ENCODE measurements at regions not wholly inside any gene's neighbourhood (a gene's known extent, or its start where the extent isn't known, plus 50 kb on each side); places are given as distances from the start of the nearest gene placed in this dataset.
"Not testable (repeated sequence)": the region's sequence is repeated elsewhere in the genome, so short reads cannot be mapped to it uniquely, and the experiment has no call there.

- in situ Hi-C loops (cut with MboI; ENCODE audit: low sequenced_read_pairs) = no loop called here
- no peak for DNase-seq (ENCODE audit: low spot score in 2 of 2)
- H3K4me1 ChIP-seq = no peaks in the 10 kb centered on the region
- no peaks in the 10 kb centered on the region for H3K9me3 ChIP-seq
- H3K36me3 ChIP-seq (replicated peaks) = no peaks in the 10 kb centered on the region
- H3K4me3 ChIP-seq = no peak overlapping the region
- H3K27me3 ChIP-seq (ENCODE audit: low read depth) = no peaks in the 10 kb centered on the region; the same call in 1 of the 2 replicates
These were observed 186.2 kb downstream of the RCHY1 start for GRCh38 chr4:75327804-75328512.

GRCh38 chr4:75325318-75325979, 188.8 kb downstream of the RCHY1 start:
- DNase-seq (ENCODE audit: low spot score in 2 of 2) = no peak
- in situ Hi-C loops (cut with MboI; ENCODE audit: low sequenced_read_pairs) = no loop called here
- H3K27me3 ChIP-seq (ENCODE audit: low read depth) = no peaks in the 10 kb centered on the region; the same call in 1 of the 2 replicates

GRCh38 chr4:75321484-75321883, 192.7 kb downstream of the RCHY1 start:
- DNase-seq (ENCODE audit: low spot score in 2 of 2) = no peak
- Histone ChIP-seq H3K9me3 (0 out of 2 replicates have a peak, but pooled peaks cover 3% of the 10 kb centered on the region), H3K4me3 (no peak overlapping the region), H3K27me3 (ENCODE audit: low read depth) (no peaks in the 10 kb centered on the region; the same call in 1 of the 2 replicates), H3K36me3 (replicated peaks) (no peaks in the 10 kb centered on the region), H3K4me1 (no peaks in the 10 kb centered on the region)
- in situ Hi-C loops (cut with MboI; ENCODE audit: low sequenced_read_pairs) = no loop called here

More at GRCh38 chr4:75325318-75325979, 188.8 kb downstream of the RCHY1 start:
- Histone ChIP-seq H3K36me3 (replicated peaks) (no peaks in the 10 kb centered on the region), H3K4me1 (no peaks in the 10 kb centered on the region), H3K9me3 (no peaks in the 10 kb centered on the region), H3K4me3 (no peak overlapping the region)

GRCh38 chr4:75317641-75318040, 196.6 kb downstream of the RCHY1 start:
- DNase-seq (ENCODE audit: low spot score in 2 of 2); H3K27me3 ChIP-seq (ENCODE audit: low read depth); H3K4me3 ChIP-seq; H3K9me3 ChIP-seq; H3K36me3 ChIP-seq (replicated peaks); in situ Hi-C loops (cut with MboI; ENCODE audit: low sequenced_read_pairs); H3K4me1 ChIP-seq: not testable (repeated sequence)

- in situ Hi-C loops (cut with MboI; ENCODE audit: low sequenced_read_pairs) = no loop called here
- Histone ChIP-seq H3K27me3 (ENCODE audit: low read depth) (no peaks in the 10 kb centered on the region; the same call in 1 of the 2 replicates), H3K36me3 (replicated peaks) (no peaks in the 10 kb centered on the region), H3K9me3 (no peaks in the 10 kb centered on the region), H3K4me1 (peaks cover 3% of the 10 kb centered on the region; the same call in 1 of the 2 replicates), H3K4me3 (no peak overlapping the region)
- DNase-seq (ENCODE audit: low spot score in 2 of 2) = no peak
These were observed 206.2 kb downstream of the RCHY1 start for GRCh38 chr4:75308049-75308448.

GRCh38 chr4:75306506-75306905, 207.7 kb downstream of the RCHY1 start:
- no peak for DNase-seq (ENCODE audit: low spot score in 2 of 2)
- Histone ChIP-seq H3K9me3 (no peaks in the 10 kb centered on the region), H3K36me3 (replicated peaks) (no peaks in the 10 kb centered on the region), H3K4me3 (no peak overlapping the region), H3K27me3 (ENCODE audit: low read depth) (no peaks in the 10 kb centered on the region; the same call in 1 of the 2 replicates), H3K4me1 (peaks cover 3% of the 10 kb centered on the region; the same call in 1 of the 2 replicates)
- in situ Hi-C loops (cut with MboI; ENCODE audit: low sequenced_read_pairs) = no loop called here

- no peak for DNase-seq (ENCODE audit: low spot score in 2 of 2)
- Histone ChIP-seq H3K4me1 (no peaks in the 10 kb centered on the region), H3K36me3 (replicated peaks) (no peaks in the 10 kb centered on the region), H3K9me3 (0 out of 2 replicates have a peak, but pooled peaks cover 2% of the 10 kb centered on the region), H3K4me3 (no peak overlapping the region), H3K27me3 (ENCODE audit: low read depth) (no peaks in the 10 kb centered on the region)
- in situ Hi-C loops (cut with MboI; ENCODE audit: low sequenced_read_pairs) = no loop called here
These were observed 211.6 kb downstream of the RCHY1 start for GRCh38 chr4:75302648-75303047.

GRCh38 chr4:75289914-75290582, 224.2 kb downstream of the RCHY1 start:
- Histone ChIP-seq H3K4me3 (no peak overlapping the region), H3K27me3 (ENCODE audit: low read depth) (no peaks in the 10 kb centered on the region), H3K4me1 (peaks cover 11% of the 10 kb centered on the region), H3K36me3 (replicated peaks) (no peaks in the 10 kb centered on the region), H3K9me3 (no peaks in the 10 kb centered on the region)
- DNase-seq (ENCODE audit: low spot score in 2 of 2) = peak; percentile 50 to 51
- in situ Hi-C loops (cut with MboI; ENCODE audit: low sequenced_read_pairs) = loop anchor here (25.0 kb wide), 1 partner anchor 403 kb away; no protein-coding TSS in a partner anchor

- no peaks in the 10 kb centered on the region for H3K9me3 ChIP-seq
- in situ Hi-C loops (cut with MboI; ENCODE audit: low sequenced_read_pairs) = loop anchor here (25.0 kb wide), 1 partner anchor 401 kb away; no protein-coding TSS in a partner anchor
- DNase-seq (ENCODE audit: low spot score in 2 of 2) = no peak
- H3K4me3 ChIP-seq = no peak overlapping the region
- H3K4me1 ChIP-seq = peaks cover 11% of the 10 kb centered on the region
- H3K27me3 ChIP-seq (ENCODE audit: low read depth) = no peaks in the 10 kb centered on the region
- no peaks in the 10 kb centered on the region for H3K36me3 ChIP-seq (replicated peaks)
These were observed 226.3 kb downstream of the RCHY1 start for GRCh38 chr4:75287738-75288517.

GRCh38 chr4:75285837-75286236, 228.4 kb downstream of the RCHY1 start:
- Histone ChIP-seq H3K9me3 (no peaks in the 10 kb centered on the region), H3K27me3 (ENCODE audit: low read depth) (no peaks in the 10 kb centered on the region), H3K36me3 (replicated peaks) (no peaks in the 10 kb centered on the region), H3K4me1 (peaks cover 11% of the 10 kb centered on the region), H3K4me3 (no peak overlapping the region)
- DNase-seq (ENCODE audit: low spot score in 2 of 2) = no peak
- in situ Hi-C loops (cut with MboI; ENCODE audit: low sequenced_read_pairs) = loop anchor here (25.0 kb wide), 1 partner anchor 399 kb away; no protein-coding TSS in a partner anchor

- Histone ChIP-seq H3K36me3 (replicated peaks) (no peaks in the 10 kb centered on the region), H3K9me3 (no peaks in the 10 kb centered on the region), H3K4me1 (peaks cover 4% of the 10 kb centered on the region; the same call in 1 of the 2 replicates), H3K4me3 (no peak overlapping the region), H3K27me3 (ENCODE audit: low read depth) (no peaks in the 10 kb centered on the region)
- DNase-seq (ENCODE audit: low spot score in 2 of 2) = no peak
- in situ Hi-C loops (cut with MboI; ENCODE audit: low sequenced_read_pairs) = loop anchor here (25.0 kb wide), 1 partner anchor 398 kb away; no protein-coding TSS in a partner anchor
These were observed 229.4 kb downstream of the RCHY1 start for GRCh38 chr4:75284831-75285230.

- H3K4me3 ChIP-seq; H3K4me1 ChIP-seq; DNase-seq (ENCODE audit: low spot score in 2 of 2); H3K27me3 ChIP-seq (ENCODE audit: low read depth); H3K9me3 ChIP-seq; H3K36me3 ChIP-seq (replicated peaks): not testable (repeated sequence)
- in situ Hi-C loops (cut with MboI; ENCODE audit: low sequenced_read_pairs) = loop anchor here (25.0 kb wide), 1 partner anchor 393 kb away; no protein-coding TSS in a partner anchor
These were observed 233.7 kb downstream of the RCHY1 start for GRCh38 chr4:75280461-75280860.

GRCh38 chr4:75259306-75259705, 254.9 kb downstream of the RCHY1 start:
- Histone ChIP-seq H3K36me3 (replicated peaks) (no peaks in the 10 kb centered on the region), H3K4me3 (no peak overlapping the region), H3K4me1 (peaks cover 23% of the 10 kb centered on the region), H3K9me3 (no peaks in the 10 kb centered on the region), H3K27me3 (ENCODE audit: low read depth) (no peaks in the 10 kb centered on the region)
- DNase-seq (ENCODE audit: low spot score in 2 of 2) = no peak
- in situ Hi-C loops (cut with MboI; ENCODE audit: low sequenced_read_pairs) = no loop called here

All from HAP-1 (cell line).